GM21619 (cell line): ENCODE measurements at regions not wholly inside any gene's neighbourhood (a gene's known extent, or its start where the extent isn't known, plus 50 kb on each side); places are given as distances from the start of the nearest gene placed in this dataset.
"Not testable (repeated sequence)": the region's sequence is repeated elsewhere in the genome, so short reads cannot be mapped to it uniquely, and the experiment has no call there.

Experiments used
- ATAC-seq: cut with Tn5 transposase; IDR thresholded peaks from one replicate; pipeline ENCODE4 v1.9.1; 2021; ENCODE audit not compliant: unreplicated experiment

DNA sequence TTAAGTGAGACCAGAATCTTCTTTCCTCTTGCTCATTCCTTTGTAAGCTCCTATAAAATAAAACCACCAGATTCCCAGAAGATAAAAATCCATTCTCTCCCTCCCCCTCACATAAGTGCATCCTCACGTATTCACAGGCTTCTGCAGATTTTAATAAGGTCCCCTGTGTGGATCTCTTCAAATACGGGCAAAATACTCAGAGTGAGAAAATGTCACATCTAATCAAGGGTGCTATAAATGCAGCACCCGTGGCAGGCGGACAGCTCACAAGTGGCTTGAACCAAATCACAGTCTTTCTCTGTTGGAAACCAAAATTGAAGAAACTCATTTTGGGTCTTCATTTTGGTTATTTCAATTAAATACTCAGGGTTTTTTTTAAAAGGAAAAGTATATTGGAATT, 212.9 kb upstream of the CMC1 start:
- ATAC-seq = no peak

DNA sequence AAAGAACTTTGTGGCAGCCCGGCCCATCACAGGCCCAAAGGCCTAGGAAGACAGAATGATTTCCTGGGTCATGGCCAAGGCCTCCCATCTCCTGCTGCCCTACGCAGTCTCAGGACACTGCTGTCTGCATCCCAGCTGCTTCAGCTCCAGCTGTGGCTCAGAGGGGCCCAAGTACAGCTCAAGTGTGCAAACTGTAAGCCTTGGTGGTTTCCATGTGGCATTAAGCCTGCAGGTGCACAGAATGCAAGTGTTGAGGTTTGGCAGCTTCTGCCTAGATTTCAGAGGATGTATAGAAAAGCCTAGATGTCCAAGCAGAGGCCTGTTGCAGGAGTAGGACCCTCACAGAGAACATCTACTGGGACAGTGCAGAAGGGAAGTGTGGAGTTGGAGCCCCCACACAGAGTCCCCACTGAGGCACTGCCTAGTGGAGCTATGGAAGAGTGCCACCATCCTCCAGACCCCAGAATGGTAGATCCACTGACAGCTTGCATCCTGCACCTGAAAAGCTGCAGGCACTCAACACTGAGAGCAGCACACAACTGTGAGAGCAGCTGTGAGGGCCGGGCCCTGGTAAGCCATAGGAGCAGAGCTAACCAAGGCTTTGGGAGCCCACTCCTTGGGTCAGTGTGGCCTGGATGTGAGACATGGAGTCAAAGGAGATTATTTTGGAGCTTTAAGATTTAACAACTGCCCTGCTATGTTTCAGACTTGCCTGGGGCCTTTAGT, 208.2 kb upstream of the CMC1 start:
- ATAC-seq = no peak

DNA sequence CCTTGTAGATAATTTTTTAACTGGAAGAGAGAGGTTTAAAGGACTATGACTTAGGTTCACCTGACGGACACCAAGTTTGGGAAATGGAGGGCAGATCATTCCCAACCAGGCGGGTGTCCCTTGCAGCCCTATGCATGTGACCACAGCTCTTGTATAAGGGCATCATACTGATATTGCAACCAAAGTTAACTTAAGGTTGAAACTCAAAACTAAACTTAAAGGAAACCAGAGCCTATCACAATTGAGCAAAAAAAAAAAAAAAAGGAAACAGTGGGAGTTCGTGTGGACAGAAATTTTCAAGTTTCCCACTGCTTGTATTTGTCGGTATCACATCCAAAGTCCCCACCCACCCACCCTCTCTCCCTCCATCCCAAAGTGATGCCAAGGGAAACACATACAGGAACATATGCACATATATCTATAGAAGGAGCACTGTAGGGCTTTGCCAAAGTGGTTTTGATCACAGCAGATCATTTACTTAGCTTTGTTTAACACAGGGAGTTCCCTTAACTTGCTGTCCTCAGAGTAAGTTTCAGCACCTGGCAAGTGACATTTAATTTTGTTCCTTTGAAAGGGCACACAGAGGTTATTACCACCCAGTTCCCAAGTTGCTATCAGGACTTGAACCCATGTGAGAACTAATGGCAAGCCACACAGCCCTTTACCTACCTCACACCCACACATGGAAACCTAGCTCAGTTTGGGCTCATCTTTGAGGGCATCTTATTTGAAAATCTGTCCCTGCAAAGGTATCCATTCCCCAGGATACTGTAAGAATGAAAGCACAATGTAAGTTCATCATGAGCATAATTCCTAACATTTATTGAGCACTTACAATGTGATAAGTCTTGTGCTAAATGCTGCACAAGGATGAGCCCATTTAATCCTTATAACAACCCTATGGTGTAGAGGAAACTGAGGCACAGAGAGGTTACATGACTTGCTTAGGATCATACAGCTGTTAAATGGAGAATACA, 204.5 kb upstream of the CMC1 start:
- peak; percentile 67 for ATAC-seq

DNA sequence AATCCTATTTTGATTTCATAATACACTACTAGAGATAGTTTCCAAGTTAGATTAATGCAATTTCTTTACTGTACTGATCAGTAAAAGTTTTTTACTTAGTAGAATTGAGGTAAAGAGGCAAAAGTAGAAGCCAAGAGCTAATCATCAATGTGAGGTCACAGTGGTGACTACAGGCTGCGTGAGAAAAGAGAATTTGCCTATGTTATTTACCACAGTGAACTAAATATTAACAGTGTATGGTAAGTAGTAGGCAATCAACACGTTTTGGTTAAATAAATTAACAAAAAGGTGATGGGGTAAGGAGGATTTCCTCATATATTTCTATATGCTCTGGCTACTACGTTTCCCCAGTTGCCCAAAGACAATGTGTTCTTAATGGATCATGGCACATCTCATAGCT, 202.2 kb upstream of the CMC1 start:
- peak; percentile 44 for ATAC-seq

DNA sequence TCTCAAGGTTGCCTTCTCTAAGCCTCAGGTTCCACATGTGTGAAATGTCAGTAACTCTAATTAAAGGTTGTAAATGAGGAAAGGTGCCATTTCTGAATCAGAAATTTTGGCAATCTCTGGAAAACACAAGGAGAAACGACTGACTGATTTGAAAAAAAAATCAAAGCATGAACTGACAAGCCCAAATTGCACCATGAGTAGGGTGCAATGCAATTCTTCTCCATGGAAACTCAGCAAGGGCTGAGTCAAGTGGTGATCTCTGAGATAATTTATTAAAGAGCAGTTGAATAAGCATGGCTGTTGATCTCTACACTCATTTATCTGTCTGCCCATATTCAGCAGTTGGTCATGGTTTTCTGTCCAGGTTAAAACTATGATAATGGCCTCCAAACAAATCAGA, 201.6 kb upstream of the CMC1 start:
- no peak for ATAC-seq

DNA sequence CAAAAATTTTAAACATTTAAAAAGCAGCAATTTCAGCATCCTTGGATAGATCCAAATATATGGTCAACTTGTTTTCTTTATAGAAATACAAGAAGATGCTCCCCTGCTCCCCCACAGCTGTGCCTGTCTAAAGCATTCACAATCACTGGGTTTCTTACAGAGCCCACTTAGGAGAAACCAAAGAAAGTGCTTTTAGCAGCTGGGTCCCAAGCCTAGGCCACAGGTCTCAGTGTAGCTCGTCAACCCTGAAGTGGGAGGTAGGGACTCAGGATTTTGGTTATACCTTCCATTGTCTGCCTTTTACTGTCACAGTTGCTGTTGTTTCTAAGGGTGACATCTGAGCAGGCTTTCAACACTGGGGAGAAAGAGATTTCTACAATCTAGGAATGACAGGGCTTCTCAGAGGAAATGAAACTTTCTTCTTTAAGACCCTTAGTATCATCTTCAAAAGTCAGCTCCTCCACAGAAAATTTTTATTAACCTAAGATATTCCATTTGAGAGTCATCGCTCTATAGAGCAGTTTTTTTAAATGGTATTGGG, 199.3 kb upstream of the CMC1 start:
- ATAC-seq = peak; percentile 47

DNA sequence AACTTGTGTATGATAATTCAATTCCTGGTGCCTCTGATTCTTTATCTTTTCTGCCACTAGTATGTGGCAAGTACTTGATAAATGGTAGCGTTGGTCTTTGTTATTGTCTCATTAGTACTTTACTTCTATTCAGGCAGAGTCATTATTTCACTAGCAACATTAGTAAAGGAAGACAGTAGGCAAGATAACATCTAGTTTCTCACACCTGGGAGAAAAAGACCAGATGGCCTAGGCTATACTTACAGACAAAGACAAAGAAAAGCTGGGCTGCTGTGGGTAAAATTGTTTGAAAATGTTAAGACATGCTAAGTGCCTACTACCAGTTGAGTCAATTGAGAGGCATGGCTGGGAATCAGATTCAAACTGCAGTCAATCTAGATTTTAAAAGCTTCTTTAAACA, 198.7 kb upstream of the CMC1 start:
- peak; percentile 10 for ATAC-seq

DNA sequence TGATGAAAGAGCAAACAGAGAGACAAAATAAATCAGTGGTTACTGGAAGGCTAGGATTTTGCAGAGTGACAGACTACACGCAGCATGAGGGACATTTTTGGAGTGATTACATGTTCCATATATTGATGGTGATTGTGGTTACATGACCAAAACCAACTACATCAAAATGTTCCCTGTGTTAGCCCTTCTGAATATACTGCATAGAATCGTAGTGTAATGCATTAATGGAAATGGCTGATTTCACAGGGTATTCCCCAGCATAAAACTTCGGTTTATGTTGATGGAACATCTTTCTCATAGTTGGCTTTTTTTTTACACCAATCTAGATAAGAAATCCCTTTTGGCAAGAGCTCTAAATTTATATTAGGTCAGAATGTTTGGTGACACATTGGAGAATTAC, 191.3 kb upstream of the CMC1 start:
- ATAC-seq = no peak

DNA sequence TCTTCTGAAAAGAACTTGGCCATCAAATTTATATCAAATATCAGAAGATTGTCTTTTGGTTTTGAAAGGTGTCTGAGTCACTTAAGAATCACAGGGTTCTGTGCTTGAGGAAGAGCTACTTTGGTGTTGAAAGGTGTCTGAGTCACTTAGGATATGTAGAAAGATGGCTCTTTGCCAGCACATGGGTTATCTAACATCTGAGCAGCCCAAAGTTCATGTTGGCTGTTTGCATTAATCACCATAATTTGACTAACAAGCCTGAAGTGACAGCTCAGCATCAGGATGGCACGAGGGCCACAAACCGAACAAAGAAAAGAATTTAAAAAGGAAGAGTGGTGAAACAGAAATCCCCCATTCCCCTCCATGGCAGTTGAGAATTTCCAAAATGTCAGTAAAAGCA, 190.5 kb upstream of the CMC1 start:
- ATAC-seq = no peak

DNA sequence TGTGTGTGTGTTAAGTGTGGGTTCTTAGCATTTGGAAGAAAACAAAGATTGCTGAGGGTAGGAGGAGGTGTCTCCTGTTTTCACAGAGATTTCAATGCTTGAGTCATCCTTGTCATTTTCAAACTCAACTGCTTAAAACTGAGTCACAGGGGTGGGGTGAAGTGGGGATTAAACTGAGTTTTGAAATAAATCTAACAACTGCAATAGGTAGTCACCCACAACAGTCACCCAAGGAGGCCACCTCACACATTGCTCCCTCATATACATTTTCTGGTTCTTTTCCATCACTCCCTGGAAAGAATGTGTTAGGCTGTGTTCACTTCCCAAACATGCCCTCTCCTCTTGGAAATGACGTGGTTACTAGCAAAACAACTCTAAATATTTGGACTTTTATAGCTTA, 187.7 kb upstream of the CMC1 start:
- ATAC-seq = no peak

DNA sequence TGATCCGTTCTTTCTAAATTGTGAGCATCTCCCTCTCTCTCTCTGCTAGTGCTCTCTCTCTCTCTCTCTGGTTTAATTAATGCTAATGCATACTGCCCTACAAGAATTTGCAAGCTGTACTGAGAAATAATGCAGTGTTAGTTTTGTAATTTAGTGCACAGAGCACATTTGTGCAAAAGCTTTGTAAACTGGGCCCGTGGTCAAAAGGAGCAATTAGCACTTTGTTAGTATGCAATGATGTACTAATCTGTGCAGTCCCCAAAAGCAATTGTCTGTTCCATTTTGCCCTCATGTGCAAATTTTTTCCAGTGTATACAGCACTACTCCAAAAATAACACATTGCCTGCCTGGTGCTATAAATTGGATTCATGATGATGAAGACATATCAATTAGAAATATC, 184.6 kb upstream of the CMC1 start:
- no peak for ATAC-seq

DNA sequence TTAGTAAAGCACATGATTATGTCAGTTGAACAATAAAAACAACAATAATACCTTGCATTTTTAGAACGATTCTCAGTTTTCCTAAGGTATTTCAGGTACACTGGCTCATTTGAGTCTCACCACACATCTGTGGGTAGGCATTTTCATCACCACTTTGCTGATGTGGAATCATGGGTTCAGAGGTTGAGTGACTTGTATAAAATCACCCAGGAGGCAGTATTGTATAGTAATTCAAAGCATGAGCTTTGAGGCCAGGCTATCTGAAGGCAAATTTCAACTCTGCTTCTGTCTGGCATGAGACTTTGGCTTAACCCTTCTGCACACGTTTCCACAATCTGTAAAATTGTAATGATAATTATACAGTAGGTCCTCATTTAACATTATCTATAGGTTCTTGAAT, 183.9 kb upstream of the CMC1 start:
- ATAC-seq = no peak

DNA sequence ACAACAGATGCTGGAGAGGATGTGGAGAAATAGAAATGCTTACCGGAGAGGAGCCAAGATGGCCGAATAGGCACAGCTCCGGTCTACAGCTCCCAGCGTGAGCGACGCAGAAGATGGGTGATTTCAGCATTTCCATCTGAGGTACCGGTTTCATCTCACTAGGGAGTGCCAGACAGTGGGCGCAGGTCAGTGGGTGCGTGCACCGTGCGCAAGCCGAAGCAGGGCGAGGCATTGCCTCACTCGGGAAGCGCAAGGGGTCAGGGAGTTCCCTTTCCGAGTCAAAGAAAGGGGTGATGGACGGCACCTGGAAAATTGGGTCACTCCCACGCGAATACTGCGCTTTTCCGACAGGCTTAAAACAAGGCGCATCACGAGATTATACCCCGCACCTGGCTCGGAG, 182.2 kb upstream of the CMC1 start:
- ATAC-seq = not testable (repeated sequence)

DNA sequence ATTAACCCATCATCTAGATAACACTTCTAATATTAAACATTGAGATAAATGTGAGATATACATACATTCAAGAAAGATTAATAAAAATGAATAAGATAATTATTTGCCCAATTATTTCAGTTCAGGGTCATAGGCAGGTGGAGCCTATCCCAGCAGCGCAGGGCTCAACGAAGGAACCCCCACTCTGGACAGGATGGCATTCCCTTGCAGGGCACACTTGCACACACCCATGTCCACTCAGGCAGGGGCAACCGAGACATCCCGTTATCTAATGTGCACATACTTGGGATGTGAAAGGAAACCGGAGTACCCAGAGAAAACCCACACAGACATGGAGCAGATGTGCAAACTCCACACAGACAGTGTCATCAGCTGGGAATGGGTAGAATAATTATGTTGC, 175.4 kb upstream of the CMC1 start:
- no peak for ATAC-seq

DNA sequence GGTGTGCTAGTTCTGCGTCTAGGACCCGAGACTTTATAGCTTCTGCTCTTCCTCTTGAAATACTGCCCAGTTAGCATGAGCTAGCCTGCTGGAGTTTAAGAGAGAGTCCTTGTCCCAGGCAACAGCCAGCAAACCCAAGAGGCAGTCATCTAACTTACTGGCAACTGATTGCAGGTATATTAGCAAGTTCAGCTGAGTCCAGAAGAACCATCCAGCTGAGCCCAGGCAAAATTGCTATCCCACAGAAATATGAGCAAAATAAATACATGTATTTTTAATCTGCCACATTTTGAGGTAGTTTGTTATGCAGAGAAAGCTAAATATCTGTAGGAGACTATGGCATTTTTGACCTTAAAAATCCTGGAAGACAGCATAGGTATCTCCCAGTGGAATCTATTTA, 174.4 kb upstream of the CMC1 start:
- no peak for ATAC-seq

DNA sequence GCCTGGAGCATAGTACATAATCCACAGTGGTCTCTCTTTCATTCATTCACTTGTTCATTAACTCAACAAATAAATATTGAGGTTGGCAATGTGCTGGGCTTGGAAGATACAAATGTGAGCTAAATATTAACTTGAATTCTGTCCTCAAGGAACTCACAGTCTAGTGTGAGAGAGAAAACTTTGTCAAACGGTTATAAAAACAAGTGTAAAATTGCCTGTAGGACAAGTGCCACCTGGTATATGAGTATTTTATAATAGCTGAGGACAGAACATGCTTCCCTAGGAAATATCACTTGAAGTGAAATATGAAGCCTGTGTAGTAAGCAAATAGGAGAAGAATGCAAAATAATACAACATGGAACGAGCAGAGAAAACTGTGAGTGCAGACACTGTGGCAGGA, 173.1 kb upstream of the CMC1 start:
- no peak for ATAC-seq

DNA sequence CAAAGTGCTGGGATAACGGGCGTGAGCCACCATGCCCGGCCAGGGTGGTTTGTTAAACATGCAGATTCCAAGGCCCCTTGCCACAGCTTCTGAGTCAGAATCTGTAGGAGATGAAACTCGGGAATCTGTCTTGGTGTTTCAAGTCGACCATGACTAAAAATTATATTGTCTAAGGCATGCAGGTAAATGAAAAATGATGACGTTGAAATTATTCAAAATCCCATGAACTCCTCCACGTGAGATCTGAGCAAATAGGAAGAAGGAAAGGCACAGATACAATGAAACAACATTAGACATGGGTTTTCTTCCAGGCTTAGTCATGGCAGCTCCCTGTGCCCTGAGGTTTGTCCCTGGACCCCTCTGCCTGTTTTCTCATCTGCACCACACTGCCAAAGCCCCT, 172.0 kb upstream of the CMC1 start:
- no peak for ATAC-seq

DNA sequence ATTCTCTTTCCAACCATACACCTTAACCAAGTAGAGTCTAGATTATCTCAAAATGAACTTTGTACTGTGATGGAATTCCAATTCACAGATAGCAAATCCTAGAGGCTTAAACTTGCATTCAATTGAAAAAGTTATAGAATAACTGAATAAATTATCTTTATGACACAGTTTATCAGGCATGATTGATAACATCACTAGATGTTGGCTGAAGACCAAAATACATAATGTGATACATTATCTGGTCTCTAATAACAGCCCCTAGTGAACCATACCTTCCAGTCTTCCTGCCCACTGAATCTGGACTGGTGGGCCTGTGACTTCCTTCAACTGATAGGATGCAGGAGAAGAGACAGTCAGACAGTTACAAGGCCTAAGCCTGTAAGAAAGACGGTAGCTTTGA, 165.2 kb upstream of the CMC1 start:
- no peak for ATAC-seq

DNA sequence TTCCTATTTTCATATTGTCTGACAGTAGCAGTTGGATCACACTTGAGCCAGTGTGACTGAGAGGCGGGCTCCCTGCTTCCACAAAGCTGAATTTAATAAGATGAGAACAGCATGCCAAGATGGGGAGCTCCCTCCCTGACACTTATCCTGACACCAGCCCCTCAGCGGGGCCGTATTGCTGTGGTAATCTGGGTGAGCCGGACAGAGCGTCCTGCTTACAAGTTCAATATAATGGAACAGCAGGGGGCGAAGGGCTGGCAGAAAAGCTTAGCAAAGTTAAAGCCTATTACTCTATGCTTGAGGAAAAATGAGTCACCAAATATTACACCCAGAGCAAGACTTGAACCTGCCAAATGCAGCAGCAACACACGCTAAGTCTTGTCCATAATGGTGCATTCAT, 163.8 kb upstream of the CMC1 start:
- ATAC-seq = no peak

DNA sequence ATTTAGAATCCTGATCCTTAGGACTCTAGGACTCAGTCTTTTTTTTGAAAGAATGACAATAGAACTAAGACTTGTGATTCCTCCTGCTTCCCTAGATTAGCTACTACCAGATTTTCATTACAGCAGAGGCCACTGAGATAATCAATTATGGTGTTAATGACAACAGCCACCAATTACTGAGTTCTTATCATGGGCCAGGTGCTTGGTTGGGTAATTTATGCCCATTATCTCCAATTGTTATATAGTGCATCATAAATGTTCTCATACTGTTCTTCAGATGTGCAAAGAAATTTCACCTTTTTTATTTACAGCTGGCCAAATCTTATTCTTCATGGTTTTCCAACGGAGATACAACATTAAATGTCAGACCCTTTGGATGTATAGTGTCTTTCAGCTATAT, 162.9 kb upstream of the CMC1 start:
- ATAC-seq = no peak

DNA sequence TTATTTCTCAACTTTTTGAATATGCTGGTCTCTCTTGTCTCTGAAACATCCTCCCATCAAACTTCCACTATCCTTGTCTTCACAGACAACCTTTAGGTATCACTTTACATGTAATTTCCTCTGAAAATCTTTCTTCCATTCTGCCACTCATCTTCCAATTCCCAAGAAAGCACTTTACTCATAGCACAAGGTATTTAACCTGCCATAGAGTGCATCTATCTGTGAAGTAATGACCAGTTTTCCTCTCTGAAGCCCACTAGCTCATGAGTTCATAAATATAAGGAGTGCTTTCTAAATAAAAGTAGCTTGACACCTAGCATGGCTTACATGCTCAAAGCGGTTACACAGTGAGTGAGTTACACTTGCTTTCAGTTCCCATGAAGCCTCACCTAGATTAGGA, 160.7 kb upstream of the CMC1 start:
- ATAC-seq = no peak

DNA sequence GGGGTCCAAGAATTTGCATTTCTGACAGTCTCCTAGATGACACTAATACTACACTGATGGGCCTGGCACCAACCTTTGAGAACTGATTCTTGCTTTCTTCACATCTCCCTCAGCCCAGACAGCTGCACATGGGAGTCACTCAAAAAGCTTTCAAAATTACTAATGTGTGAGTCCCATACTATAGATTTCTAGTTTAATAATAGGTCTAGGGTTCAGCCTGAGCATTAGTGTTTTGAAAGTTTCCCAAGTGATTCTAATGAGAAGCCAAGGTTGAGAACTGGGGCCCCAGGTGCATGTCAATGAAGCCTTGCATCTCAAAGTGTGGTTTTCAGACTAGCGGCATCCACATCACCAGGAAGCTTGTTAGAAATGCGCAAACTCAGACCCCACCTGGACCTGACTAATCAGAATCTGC, 159.9 kb upstream of the CMC1 start:
- ATAC-seq = peak; percentile 75
